HG02798 (cell line): ENCODE measurements at regions not wholly inside any gene's neighbourhood (a gene's known extent, or its start where the extent isn't known, plus 50 kb on each side); places are given as distances from the start of the nearest gene placed in this dataset.
"Not testable (repeated sequence)": the region's sequence is repeated elsewhere in the genome, so short reads cannot be mapped to it uniquely, and the experiment has no call there.

Source experiments
- ATAC-seq: cut with Tn5 transposase; IDR thresholded peaks from one replicate; pipeline ENCODE4 v1.9.1; 2021; ENCODE audit warnings: mild to moderate bottlenecking; ENCODE audit not compliant: unreplicated experiment, poor library complexity

- no peak for ATAC-seq
Observed at GRCh38 chr9:86638109-86638508, 283.9 kb upstream of the TUT7 start.

- no peak for ATAC-seq
Observed at GRCh38 chr9:86637515-86637914, 283.3 kb upstream of the TUT7 start.

GRCh38 chr9:86636519-86636918 is 282.3 kb upstream of the TUT7 start:
- ATAC-seq = no peak

GRCh38 chr9:86636038-86636437 is 281.8 kb upstream of the TUT7 start:
- no peak for ATAC-seq

GRCh38 chr9:86634501-86634900 is 280.3 kb upstream of the TUT7 start:
- no peak for ATAC-seq

GRCh38 chr9:86633945-86634344 is 279.7 kb upstream of the TUT7 start:
- ATAC-seq = no peak

GRCh38 chr9:86632537-86632936 is 278.3 kb upstream of the TUT7 start:
- no peak for ATAC-seq

- no peak for ATAC-seq
Observed at GRCh38 chr9:86629530-86629929, 275.3 kb upstream of the TUT7 start.

GRCh38 chr9:86626802-86627201 is 272.6 kb upstream of the TUT7 start:
- no peak for ATAC-seq

GRCh38 chr9:86624630-86625029 is 270.4 kb upstream of the TUT7 start:
- no peak for ATAC-seq

GRCh38 chr9:86614871-86615849 is 260.9 kb upstream of the TUT7 start:
- ATAC-seq = no peak

- no peak for ATAC-seq
Observed at GRCh38 chr9:86613943-86614342, 259.7 kb upstream of the TUT7 start.

- ATAC-seq = not testable (repeated sequence)
Observed at GRCh38 chr9:86611534-86611933, 257.3 kb upstream of the TUT7 start.

- no peak for ATAC-seq
Observed at GRCh38 chr9:86605303-86605702, 251.1 kb upstream of the TUT7 start.

- ATAC-seq = no peak
Observed at GRCh38 chr9:86604741-86605140, 250.5 kb upstream of the TUT7 start.

- ATAC-seq = no peak
Observed at GRCh38 chr9:86602715-86603114, 248.5 kb upstream of the TUT7 start.

- no peak for ATAC-seq
Observed at GRCh38 chr9:86601697-86602096, 247.5 kb upstream of the TUT7 start.

- ATAC-seq = no peak
Observed at GRCh38 chr9:86600977-86601376, 246.8 kb upstream of the TUT7 start.

GRCh38 chr9:86600291-86600690 is 246.1 kb upstream of the TUT7 start:
- ATAC-seq = no peak

GRCh38 chr9:86599561-86599960 is 245.4 kb upstream of the TUT7 start:
- no peak for ATAC-seq

GRCh38 chr9:86598411-86599239 is 244.4 kb upstream of the TUT7 start:
- no peak for ATAC-seq
